Kidney epithelial cell (primary cell): ENCODE measurements at regions not wholly inside any gene's neighbourhood (a gene's known extent, or its start where the extent isn't known, plus 50 kb on each side); places are given as distances from the start of the nearest gene placed in this dataset.

Source experiments
- DNase-seq: peaks from one replicate; pipeline ENCODE4 v3.0.0-alpha.2; 2010; ENCODE audit warnings: low read depth
- H3K27me3 ChIP-seq: 2 replicates; pipeline ENCODE4 v1.6.0; 2011; ENCODE audit warnings: low read length; ENCODE audit not compliant: control insufficient read depth, insufficient read depth
- H3K36me3 ChIP-seq: 2 replicates; pipeline ENCODE4 v1.5.1; 2011; ENCODE audit warnings: low read length; ENCODE audit not compliant: control insufficient read depth, insufficient read depth
- H3K4me3 ChIP-seq: 2 replicates; pipeline ENCODE4 v1.5.1; 2011; ENCODE audit warnings: low read depth, mild to moderate bottlenecking, control low read depth, low read length
- TF ChIP-seq, protein P1 (sequence below): IDR thresholded peaks from 2 replicates; pipeline ENCODE4 v1.5.1; 2011; ENCODE audit warnings: mild to moderate bottlenecking, moderate library complexity, low read length, control low read depth, inconsistent platforms; ENCODE audit not compliant: insufficient read depth, poor library complexity, severe bottlenecking

DNA sequence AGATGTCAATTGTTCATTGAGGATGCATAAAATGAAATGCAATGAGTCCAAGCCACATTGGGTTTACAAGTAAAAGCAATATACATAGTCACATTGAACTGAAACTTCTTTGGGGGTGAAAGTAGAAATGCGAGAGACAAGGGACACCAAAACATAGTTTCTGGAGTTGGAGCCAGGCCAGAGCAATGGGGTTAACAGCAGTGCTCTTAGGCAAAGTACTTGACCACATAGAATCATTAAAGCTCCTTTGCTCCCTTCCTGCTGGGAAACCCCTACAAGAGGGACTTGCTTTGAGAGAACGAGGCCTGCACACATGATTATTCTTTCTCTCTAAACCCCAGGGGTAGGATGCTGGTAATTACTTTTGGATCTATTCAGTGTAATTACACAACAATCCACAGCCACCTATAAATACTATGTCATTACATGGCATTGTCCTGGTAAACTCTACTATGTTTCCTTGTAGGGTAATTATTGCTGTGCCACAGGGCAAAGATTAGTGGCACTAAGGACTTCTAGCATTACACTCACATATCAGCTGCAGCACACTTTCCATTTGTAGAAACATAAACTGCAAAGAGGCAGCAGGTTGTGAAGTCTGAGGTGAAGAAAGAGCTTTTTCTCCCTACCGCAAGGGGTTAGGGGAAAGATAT lies 421.6 kb upstream of the PBX1 start:
- TF ChIP-seq, protein P1, sequence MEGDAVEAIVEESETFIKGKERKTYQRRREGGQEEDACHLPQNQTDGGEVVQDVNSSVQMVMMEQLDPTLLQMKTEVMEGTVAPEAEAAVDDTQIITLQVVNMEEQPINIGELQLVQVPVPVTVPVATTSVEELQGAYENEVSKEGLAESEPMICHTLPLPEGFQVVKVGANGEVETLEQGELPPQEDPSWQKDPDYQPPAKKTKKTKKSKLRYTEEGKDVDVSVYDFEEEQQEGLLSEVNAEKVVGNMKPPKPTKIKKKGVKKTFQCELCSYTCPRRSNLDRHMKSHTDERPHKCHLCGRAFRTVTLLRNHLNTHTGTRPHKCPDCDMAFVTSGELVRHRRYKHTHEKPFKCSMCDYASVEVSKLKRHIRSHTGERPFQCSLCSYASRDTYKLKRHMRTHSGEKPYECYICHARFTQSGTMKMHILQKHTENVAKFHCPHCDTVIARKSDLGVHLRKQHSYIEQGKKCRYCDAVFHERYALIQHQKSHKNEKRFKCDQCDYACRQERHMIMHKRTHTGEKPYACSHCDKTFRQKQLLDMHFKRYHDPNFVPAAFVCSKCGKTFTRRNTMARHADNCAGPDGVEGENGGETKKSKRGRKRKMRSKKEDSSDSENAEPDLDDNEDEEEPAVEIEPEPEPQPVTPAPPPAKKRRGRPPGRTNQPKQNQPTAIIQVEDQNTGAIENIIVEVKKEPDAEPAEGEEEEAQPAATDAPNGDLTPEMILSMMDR: no peak
- DNase-seq: no peak
- no peaks in the 10 kb centered on the region for H3K27me3 ChIP-seq
- no peak overlapping the region for H3K4me3 ChIP-seq
- no peaks in the 10 kb centered on the region for H3K36me3 ChIP-seq

DNA sequence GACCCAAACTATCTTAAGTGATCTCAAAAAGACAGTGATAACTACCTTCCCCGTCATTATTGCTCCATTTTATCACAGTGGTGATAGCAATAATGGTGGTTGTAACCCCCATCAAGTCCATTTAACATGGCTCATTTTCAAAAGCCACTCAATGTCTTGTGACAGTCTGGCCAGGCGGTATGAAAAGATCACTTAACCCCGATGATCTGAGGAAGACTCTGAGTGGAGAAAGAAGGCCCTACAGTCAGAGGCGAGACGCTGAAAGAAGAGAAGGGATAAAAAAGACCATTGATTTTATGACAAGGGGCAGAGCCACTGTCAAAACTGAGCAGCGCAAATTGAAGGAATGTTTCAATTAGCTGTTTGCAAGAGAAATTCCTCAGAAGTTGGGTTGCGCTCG lies 417.2 kb upstream of the PBX1 start:
- no peaks in the 10 kb centered on the region for H3K27me3 ChIP-seq
- no peak overlapping the region for H3K4me3 ChIP-seq
- no peak for DNase-seq
- no peaks in the 10 kb centered on the region for H3K36me3 ChIP-seq
- TF ChIP-seq, protein P1: no peak

DNA sequence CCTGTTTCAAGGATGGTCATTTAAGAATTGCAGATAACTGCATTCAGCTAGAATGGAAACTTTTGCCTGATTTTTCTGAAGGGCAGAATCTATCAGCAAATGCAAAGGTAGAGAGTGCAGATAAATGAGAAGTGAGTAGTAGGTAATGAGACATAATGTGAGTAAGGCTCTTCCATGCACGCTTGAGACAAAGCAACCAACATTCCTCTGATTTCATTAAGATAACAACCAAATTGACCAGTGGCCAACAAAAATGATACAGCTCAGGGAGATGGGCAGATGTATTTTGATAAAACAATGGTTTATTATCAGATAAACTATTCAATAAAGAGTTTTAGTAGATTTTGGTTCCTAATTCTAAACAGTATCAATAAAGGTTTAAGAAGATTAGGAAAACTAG lies 404.4 kb upstream of the PBX1 start:
- DNase-seq: no peak
- TF ChIP-seq, protein P1: no peak
- no peak overlapping the region for H3K4me3 ChIP-seq
- no peaks in the 10 kb centered on the region for H3K36me3 ChIP-seq
- no peaks in the 10 kb centered on the region for H3K27me3 ChIP-seq

DNA sequence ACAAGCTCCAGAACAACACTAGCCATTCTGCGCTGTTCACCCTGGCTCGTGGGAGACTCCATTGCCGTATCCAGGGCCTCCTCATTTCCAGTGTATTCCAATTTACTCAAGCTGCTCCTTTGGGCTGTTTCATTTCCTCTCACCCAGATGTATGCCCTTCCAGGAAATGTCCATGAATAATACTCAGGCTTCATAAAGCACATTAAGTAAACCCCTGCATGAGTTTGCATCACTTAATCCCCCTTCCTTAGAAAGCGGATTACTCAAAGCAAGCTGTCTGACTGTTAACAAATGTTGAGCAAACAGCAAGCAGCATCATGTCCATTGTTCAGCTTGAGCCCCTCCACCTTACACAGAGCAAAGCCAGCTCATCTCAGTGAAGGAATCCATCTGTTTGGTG lies 403.6 kb upstream of the PBX1 start:
- no peak for DNase-seq
- Histone ChIP-seq H3K27me3 (no peaks in the 10 kb centered on the region), H3K36me3 (no peaks in the 10 kb centered on the region), H3K4me3 (no peak overlapping the region)
- TF ChIP-seq, protein P1: no peak

DNA sequence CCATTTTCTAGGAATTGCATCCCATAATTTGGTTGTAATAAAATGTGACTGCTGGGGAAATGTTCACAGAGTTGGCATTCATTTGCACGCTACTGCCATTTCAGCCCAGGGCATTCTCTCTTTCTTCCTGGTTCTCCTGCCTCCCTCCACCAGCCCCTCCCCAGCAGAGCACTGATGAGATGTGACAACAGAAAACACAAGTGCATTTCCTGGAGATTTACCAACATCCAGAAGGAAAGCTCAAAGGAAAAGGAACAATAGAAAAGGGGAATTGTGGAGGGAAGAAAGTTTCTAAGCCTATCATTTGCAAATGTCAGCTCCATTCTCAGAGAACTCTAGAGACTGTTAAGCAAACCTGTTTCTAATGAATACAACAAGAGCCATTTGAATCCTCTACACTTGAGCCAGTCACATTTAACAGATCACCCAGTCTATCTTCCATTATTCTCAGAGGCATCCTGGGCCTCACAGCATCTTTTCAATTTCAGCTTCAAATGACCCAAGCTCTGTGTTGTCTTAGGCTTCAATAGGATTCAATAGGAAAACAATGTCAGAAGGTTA lies 395.6 kb upstream of the PBX1 start:
- TF ChIP-seq, protein P1: no peak
- H3K4me3 ChIP-seq: no peak overlapping the region
- no peaks in the 10 kb centered on the region for H3K27me3 ChIP-seq
- H3K36me3 ChIP-seq: no peaks in the 10 kb centered on the region
- DNase-seq: no peak

DNA sequence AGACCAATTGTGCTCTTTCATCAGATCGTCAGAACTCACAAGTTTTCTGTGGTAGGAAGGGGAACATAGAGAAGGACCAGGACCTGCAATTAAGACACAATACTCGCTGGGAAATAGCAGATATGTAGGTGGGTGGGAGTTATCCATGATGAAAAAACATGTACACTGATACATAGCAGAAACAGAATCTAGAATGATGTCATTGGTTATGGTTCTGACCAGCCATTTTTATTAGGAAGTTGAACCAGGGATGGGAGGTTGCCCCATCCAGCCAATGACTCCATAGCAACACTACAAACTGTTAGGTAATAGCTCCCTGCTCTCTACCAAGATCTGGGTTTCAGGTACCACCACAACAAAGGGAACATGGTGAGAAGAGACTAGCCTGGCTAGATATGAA lies 393.5 kb upstream of the PBX1 start:
- Histone ChIP-seq H3K36me3 (no peaks in the 10 kb centered on the region), H3K4me3 (no peak overlapping the region), H3K27me3 (no peaks in the 10 kb centered on the region)
- TF ChIP-seq, protein P1: no peak
- no peak for DNase-seq
